Epithelial cell of prostate (primary cell): ENCODE measurements at regions not wholly inside any gene's neighbourhood (a gene's known extent, or its start where the extent isn't known, plus 50 kb on each side); places are given as distances from the start of the nearest gene placed in this dataset.

Experiments used
- DNase-seq: peaks from one replicate; pipeline ENCODE4 v3.0.0-alpha.2; 2011; ENCODE audit warnings: low read depth, low spot score
- H3K27ac ChIP-seq: fragments of 450-650 bp; 2 replicates; pipeline ENCODE4 v1.5.1; 2017; ENCODE audit warnings: mild to moderate bottlenecking

DNA sequence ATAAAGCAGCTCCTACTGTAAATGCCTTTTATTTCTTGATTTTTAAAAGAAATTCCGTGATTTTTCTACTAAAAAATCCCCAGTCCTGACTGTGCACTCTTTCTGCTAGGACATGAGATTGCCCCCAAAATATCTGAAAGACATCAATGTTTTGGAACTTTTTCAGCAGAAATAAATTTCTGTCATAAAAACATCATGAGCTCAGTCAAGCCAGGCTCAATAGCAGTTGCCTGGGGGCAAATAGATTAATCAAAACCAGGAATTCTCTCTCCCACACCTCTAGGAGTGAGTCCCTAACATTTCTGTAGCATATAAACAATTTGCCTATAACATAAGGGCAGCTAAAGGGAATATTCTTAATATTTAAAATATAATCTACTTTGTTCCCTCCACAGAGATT is 654.1 kb downstream of the PTPRC start:
- no peak overlapping the region for H3K27ac ChIP-seq
- DNase-seq = no peak

DNA sequence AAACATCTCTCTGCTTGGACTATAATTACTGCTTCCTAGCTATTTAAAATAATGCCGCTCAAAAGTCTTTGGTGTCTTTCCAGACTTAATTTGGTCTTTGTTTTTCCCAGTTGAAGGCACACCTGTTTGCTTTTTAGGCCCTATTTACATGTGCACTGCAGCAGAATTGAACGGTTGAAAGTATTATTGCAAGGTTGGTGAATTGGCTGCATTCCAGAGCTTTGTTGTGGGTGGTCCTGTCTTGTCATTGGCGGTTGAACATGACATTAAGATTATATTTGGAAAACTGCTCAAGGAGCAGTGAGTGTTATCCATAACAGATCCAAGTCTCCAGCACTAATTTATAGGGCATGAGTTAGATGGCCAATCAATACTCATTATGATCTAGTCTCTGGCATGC is 656.3 kb downstream of the PTPRC start:
- DNase-seq = no peak

GRCh38 chr1:199297174-199297573 is 658.3 kb downstream of the PTPRC start:
- DNase-seq = no peak
- no peak overlapping the region for H3K27ac ChIP-seq

More for the DNA sequence above, 656.3 kb downstream of the PTPRC start:
- no peak overlapping the region for H3K27ac ChIP-seq

DNA sequence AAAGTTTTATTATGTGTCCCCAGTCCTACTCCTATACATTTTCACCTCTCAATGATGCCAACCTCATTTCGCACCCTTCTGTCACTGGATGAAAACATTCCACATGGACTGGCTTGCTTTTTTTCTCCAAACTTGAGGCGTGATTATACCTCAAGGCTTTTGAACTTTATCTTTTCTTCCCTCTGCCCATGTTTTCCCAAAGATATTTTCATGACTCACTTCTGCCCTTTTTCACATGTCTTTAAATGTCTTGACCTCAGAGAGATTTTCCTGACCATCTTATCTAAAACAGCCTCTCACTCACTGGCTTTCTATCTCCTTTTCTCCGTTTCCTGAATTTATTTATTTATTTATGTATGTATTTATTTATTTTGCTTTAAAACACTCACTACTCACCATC is 659.0 kb downstream of the PTPRC start:
- DNase-seq = no peak

GRCh38 chr1:199298825-199299224 is 660.0 kb downstream of the PTPRC start:
- H3K27ac ChIP-seq = no peak overlapping the region
- no peak for DNase-seq

More for the DNA sequence above, 659.0 kb downstream of the PTPRC start:
- no peak overlapping the region for H3K27ac ChIP-seq

GRCh38 chr1:199301472-199302217 is 662.8 kb downstream of the PTPRC start:
- H3K27ac ChIP-seq = no peak overlapping the region
- no peak for DNase-seq

- peak; percentile 8 for DNase-seq
- no peak overlapping the region for H3K27ac ChIP-seq
Observed at GRCh38 chr1:199302554-199302953, 663.7 kb downstream of the PTPRC start.

GRCh38 chr1:199303035-199303434 is 664.2 kb downstream of the PTPRC start:
- DNase-seq = no peak
- H3K27ac ChIP-seq = no peak overlapping the region

GRCh38 chr1:199305053-199305452 is 666.2 kb downstream of the PTPRC start:
- DNase-seq = no peak
- no peak overlapping the region for H3K27ac ChIP-seq

DNA sequence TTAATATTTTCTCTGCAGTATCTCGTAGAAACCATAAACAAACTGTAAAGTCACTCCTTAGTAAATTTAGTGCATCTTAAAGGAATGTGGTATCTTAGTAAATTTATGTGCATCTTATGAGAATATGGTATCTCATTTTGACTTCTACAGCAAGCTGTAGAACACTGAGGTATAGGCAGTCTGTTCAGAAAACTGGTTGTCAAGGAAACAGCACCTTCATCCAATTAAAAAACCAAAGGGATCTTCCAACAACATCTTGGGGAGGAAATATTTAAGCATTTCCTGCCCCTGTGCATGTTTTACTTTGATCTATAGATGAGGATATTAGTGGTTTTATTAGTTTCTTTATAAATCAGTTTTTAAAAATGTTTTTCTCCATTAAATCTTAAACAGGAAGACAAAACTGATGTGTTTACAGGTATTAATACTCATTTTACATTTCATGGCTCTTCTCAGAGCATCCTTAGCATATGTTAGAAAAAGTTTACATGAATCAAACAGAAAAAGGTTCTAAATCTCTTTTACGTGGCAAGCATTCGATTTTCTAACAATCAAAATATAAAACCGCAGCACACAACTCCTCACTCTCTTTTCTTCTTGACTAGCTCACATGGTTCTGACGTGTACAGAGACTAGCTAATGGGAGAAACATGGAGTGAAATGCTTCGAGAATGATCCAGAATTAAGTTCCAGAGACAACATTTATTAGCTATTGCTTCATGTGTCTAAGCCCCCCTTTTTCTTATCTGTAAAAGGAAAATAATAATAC is 668.8 kb downstream of the PTPRC start:
- H3K27ac ChIP-seq = no peak overlapping the region
- DNase-seq = no peak

GRCh38 chr1:199308349-199308846 is 669.6 kb downstream of the PTPRC start:
- DNase-seq = no peak
- H3K27ac ChIP-seq = no peak overlapping the region

DNA sequence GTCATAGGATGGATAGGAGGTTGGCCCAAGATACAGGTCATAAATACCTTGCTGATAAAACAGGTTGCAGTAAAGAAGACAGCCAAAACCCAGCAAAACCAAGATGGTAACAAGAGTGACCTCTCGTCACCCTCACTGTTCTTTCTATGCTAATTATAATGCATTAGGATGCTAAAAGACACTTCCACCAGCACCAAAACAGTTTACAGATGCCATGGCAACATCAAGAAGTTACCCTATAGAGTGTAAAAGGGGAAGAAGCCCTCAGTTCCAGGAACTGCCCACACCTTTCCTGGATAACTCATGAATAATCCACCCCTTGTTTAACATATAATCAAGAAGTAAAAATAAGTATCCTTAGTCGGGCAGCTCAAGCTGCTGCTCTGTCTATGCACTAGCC is 671.9 kb downstream of the PTPRC start:
- no peak for DNase-seq
- H3K27ac ChIP-seq = no peak overlapping the region

- no peak for DNase-seq
Observed at GRCh38 chr1:199311478-199312262, 672.8 kb downstream of the PTPRC start.

GRCh38 chr1:199312626-199313025 is 673.8 kb downstream of the PTPRC start:
- H3K27ac ChIP-seq = no peak overlapping the region
- no peak for DNase-seq

More at GRCh38 chr1:199311478-199312262, 672.8 kb downstream of the PTPRC start:
- H3K27ac ChIP-seq = no peak overlapping the region

- H3K27ac ChIP-seq = no peak overlapping the region
- no peak for DNase-seq
Observed at GRCh38 chr1:199313444-199313843, 674.6 kb downstream of the PTPRC start.

- DNase-seq = no peak
- H3K27ac ChIP-seq = no peak overlapping the region
Observed at GRCh38 chr1:199319341-199319740, 680.5 kb downstream of the PTPRC start.

DNA sequence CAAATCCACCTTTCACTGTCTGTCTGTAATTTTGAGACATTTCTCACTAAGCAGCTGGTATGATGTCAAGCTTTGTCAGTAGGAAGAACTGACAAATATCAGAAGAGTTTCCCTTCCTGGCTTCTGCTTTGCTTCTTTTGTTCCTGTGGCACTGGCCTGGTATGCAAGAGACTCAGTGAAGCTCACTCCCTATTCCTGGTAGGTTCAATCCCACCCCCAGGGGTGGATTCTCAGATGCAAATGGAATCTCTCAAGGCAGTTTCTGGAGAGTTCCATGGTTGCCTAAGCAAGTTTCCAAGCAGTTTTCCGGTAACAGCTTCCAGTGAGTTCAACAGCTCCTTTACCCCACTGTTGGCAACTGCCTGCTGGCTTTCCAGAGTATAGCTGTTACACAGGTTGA is 683.4 kb downstream of the PTPRC start:
- DNase-seq = no peak

DNA sequence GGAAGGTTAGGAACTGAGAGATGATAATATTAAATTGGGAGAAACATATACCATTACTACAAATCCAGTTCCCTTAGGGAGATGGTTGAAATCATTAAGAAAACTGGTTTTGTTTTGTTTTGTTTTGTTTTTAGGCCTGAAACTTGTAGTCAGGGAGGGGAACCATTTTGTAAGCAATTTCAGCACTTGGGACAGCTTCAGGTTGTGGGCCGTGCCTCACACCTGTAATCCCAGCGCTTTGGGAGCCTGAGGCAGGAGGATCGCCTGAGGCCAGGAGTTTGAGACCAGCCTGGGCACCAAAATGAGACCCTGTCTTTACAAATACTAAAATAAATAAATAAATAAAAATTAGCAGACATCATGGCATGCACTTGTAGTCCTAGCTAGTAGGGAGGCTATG is 694.3 kb upstream of the NR5A2 start:
- DNase-seq = no peak
- no peak overlapping the region for H3K27ac ChIP-seq

More for the DNA sequence above, 683.4 kb downstream of the PTPRC start:
- no peak overlapping the region for H3K27ac ChIP-seq

GRCh38 chr1:199335496-199335895 is 692.0 kb upstream of the NR5A2 start:
- DNase-seq = no peak
- no peak overlapping the region for H3K27ac ChIP-seq

GRCh38 chr1:199336745-199337640 is 690.5 kb upstream of the NR5A2 start:
- DNase-seq = no peak
- H3K27ac ChIP-seq = no peak overlapping the region
